Epithelial cell of proximal tubule (primary cell): ENCODE measurements at regions not wholly inside any gene's neighbourhood (a gene's known extent, or its start where the extent isn't known, plus 50 kb on each side); places are given as distances from the start of the nearest gene placed in this dataset.

Source experiments
- DNase-seq: peaks from one replicate; pipeline ENCODE4 v3.0.0-alpha.2; 2011; ENCODE audit warnings: low read depth
- H3K4me3 ChIP-seq: 2 replicates; pipeline ENCODE4 v1.5.1; 2011; ENCODE audit warnings: low read depth, mild to moderate bottlenecking, low read length
- CTCF ChIP-seq: conservative IDR thresholded peaks from 2 replicates; pipeline ENCODE4 v1.5.1; 2012; ENCODE audit warnings: low read depth, mild to moderate bottlenecking, low read length

GRCh38 chr12:115230606-115231005 lies 546.6 kb upstream of the TBX3 start:
- TF ChIP-seq CTCF = no peak
- no peak overlapping the region for H3K4me3 ChIP-seq
- DNase-seq = no peak

- TF ChIP-seq CTCF = no peak
- no peak for DNase-seq
- H3K4me3 ChIP-seq = no peak overlapping the region
Measured at GRCh38 chr12:115229517-115229916, 545.5 kb upstream of the TBX3 start.

DNA sequence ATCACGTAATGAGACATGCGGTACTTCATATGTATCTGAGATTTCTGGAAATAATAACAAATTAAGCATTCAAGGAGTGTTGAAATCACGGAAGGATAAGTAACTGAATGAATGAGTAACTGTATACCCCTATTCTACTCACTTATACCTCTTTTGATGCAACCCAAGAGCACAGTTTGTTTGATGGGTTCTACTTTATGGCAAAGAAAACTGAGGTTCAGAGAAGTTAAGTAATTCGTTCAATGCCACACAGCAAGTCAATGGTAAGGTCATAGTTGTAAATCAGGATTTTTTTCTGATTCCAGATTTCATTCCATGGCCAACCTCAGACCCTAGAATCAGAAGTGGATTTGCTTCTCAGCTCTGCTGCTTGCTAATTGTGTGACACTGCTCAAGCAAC lies 544.5 kb upstream of the TBX3 start:
- H3K4me3 ChIP-seq = no peak overlapping the region
- DNase-seq = no peak
- TF ChIP-seq CTCF = no peak

DNA sequence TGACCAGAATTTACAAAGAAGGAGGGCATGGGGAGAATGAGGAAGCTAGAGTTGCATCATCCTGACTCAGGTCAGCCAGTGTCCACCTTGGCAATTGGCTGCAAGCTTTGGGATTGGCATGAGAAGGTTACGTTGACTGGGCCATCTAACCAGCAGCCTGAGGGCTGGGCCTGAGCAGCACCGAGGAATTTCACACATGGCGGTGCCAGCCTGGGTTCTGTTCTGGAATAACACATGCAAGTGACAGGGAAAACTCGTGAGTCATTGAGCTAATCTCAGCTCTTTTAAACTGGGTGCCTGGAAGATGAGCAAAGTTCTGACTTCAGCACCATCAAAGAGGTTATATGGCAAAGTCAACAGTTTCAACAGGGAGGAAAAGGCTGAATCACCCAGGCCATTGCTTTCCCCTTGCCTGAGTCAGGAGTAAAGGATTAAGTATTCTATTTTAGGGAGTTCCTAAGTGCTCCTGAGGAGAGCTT lies 543.2 kb upstream of the TBX3 start:
- TF ChIP-seq CTCF = no peak
- no peak overlapping the region for H3K4me3 ChIP-seq
- peak; percentile 76 for DNase-seq

DNA sequence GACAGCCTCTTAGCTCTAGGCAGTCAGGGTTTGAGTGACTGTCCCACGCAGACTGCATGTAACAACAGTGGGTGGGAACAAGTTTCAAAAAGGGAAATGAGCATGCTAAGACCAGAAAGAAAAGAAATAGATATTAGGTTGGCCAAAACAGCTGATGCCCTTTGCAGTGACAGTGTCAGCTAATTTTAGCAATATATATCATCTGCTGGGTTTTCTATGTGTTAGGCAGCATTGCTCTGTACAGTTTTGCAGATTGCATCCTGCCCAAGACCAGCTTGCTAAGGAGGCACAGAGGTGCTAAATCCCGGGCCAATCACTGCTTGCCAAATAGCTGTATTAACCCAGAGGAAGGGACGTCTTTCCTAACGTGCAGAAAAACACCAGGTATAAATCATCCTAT lies 541.9 kb upstream of the TBX3 start:
- no peak for DNase-seq
- no peak for TF ChIP-seq CTCF
- H3K4me3 ChIP-seq = no peak overlapping the region

DNA sequence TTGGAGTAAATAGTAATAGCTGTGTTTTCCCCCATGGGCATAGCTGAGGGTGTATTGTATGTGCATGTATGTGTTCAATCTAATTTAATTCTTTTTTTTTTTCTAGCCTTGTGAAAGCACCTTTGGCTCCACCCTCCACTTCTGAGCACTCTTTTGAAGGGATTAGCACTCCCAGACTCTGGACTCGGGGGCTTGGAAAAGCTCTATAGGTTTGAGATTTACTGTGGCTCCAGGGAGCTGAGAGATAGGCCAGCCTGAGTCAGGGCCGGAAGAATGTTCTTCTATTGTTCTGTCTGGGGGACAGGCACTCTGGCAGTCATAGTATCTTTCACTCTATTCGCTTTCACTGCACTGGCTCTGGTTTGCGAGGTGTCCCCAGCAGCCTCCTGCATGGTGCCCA lies 540.0 kb upstream of the TBX3 start:
- H3K4me3 ChIP-seq = no peak overlapping the region
- no peak for DNase-seq
- no peak for TF ChIP-seq CTCF

DNA sequence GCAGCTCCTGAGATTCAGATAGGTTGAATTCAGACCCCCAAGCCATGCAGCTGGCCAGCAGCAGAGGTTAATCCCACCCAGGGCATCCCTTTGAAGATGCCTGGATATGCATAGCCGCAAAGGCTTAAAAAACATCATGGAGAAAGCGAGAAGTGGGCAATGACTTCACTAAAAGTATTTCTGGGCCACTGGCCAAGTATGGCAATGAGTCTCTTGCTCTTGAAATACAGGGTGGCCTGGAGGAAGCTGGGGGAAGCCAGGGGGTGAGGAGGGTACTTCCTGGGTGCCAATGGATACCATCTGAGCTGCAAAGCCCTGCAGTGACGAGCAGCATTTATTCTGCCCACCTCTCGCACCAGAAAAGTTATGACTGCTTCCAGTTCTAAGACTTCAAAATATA lies 539.3 kb upstream of the TBX3 start:
- TF ChIP-seq CTCF = no peak
- DNase-seq = no peak

More for the DNA sequence above, 539.3 kb upstream of the TBX3 start:
- H3K4me3 ChIP-seq = no peak overlapping the region
